Right renal cortex interstitium (tissue), 3 donors: ENCODE measurements at regions not wholly inside any gene's neighbourhood (a gene's known extent, or its start where the extent isn't known, plus 50 kb on each side); places are given as distances from the start of the nearest gene placed in this dataset.

ENCODE experiments used
- DNase-seq, 3 donors: peaks; one replicate each; pipeline ENCODE4 v3.0.0-alpha.2; 2013; ENCODE audit warnings: low read depth in 3 of 3, low spot score in 2 of 3

- DNase-seq: no peak
Observed at GRCh38 chr1:116819081-116819480, 64.9 kb downstream of the CD2 start.

DNA sequence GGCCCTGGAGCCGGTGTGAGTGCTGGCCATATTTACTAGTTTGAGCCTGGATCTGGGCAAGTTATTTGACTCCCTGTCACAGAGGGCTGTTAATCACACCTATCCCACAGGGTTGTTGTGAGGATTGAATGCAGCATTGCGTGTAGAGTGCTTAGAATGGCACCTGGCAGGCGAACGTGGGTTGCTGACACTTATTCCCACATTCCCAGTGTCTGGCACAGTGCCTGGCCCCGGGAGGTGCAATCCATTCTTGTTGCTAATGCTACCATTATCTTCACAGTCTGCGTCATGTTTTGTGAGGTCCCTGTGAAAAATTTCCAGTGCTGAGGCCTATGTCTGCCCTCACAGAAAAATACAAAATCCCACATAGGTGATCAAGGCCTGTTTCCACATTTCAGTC is 66.1 kb downstream of the CD2 start:
- no peak for DNase-seq

- DNase-seq: no peak
Observed at GRCh38 chr1:116821763-116822162, 67.5 kb downstream of the CD2 start.

DNA sequence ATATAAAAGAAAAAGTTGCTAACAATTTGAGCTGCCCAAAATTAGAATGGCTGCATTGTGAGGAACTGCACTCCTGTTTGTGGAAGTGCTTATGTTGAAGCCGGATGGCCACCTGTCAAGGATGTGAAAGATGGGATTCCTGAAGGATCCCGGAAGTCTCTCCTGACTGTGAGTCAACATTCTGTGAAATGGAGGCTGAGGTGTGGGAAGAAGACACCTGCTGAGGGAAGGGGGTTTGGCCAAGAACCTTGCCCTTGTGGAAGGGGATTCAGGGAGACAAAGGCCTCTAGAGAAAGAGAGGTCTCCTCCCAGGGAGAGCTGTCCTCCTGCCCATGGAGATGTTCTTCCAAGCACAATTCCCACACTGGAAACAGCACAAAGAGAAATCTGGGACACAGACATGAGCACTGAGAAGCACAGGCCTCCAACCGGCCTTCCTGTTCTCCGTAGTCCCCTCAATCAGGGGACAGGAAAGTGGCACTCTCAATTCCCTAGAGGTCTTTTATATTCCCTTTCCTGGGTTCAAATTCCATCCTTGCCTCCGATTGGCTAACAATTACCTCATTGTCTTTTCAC is 70.5 kb downstream of the CD2 start:
- no peak for DNase-seq

DNA sequence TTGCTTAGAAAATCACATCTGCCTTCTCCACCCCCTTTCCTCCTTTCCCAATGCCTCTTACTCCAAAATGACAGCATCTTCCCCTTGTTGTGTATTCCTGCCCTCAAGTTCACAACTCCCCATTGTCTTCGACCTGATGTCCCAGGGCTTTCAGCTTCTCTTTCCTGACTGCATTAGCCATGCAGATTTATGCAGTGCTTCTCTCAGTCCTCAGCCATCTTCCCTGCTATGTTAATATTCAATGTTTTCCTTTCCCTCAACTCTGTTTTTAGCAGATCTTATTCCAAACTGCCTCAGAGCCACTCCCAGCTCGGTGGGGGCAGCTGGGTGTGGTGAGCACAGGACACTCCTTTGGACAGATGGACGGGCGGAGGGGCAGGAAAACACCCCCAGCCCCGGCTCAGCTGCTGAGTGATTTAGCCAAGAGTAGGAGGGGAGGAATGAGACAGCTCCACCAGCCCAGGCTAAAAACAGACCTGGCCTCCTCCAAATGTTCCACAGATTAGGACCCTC is 71.0 kb downstream of the CD2 start:
- DNase-seq: peak in 1 of 3 donors; percentile 13

DNA sequence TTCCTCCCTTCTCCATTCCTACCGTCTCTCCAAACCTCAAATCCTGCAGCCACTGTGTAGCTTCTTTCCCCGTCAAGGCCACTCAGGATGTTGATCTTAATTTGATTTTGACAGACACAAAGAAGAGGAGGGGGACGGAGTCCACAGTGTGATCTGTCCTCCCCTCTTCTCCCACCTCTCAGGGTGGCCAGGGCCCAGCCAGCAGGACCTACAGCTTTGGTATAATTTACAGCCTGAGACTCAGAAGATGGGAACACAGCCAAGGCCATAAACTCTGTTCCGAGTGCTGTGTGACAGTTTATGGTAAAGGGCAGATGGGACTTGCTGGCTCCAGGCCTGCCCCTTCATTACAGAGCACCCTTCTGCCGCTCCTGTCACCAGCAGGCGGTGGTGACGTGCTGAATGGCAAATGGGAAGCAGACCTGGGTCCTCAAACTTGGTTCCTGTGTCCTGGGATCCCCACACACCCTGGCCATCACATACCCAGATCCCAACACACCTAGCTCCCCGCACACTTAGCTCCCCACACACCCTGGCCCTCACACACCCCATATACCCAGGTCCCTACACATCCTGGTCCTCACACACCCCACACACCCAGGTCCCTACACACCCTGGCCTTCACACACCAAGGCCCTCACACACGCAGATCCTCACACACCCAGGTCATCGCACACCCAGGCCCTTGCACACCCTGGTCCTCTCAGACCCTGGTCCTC is 71.6 kb downstream of the CD2 start:
- DNase-seq: peak in 1 of 3 donors; percentile 13

GRCh38 chr1:116826818-116827606 is 72.8 kb downstream of the CD2 start:
- no peak for DNase-seq

- DNase-seq: no peak
Observed at GRCh38 chr1:116827607-116828105, 73.4 kb downstream of the CD2 start.

DNA sequence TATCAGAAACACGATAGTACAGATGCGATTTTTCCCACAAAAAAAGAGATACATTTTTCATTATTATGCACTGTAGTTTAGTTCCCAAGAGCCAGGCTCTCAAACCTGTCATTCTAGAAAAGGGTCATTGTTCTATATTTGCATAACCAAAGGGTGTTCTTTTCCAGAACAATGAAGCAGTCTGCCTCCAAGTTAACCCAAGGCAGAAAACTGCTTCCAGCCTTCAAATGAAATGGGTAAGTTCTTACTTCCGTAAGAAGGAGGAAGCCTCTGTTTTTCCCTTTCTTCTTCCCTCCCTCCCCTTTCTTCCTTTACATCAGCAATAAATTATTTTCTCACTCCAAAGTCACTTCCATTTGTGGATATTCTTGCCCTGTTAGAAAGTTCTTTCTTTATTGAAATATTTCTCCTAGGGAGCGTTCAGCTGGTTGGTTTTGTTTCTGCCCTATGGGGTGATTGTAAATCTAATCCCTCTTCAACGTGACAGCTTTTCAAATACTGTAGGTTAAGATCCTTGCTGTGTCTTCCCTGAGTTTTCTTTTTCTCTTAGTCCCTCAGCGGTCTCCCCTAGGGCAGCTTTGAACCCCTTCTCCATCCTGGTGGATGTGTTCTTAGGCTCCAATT is 77.3 kb upstream of the PTGFRN start:
- DNase-seq: no peak

DNA sequence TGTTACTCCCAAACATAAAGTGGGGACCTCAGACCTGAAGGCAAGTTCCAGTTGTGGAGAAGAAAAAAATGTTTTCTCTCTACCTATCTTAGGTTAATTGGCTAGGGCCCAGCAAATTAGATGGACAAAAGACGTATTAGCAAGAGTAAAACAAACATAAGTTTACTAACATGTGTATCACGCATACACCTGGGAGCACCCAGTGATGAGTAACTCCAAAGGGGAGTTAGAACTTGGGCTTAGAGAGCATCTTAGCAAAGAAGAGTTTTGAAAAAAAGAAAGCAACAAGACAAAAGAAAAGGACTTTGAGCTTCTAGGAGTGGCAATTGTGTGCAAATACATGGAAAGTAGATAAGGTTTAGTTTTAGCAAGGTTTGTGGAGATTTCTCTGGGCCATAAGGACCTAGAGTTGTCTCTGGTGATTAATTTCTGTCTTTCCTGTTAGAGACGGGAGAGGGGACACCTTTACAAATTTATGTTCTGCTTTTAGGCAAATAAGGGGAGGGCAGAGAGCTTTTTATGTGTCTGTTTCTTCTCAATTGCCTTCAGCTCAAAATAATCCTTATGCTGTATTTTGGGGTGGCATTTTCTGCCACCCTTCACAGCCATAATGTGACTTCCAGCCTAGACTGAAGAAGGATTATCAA is 76.7 kb upstream of the PTGFRN start:
- DNase-seq: no peak

- DNase-seq: no peak
Observed at GRCh38 chr1:116833718-116834117, 76.0 kb upstream of the PTGFRN start.

DNA sequence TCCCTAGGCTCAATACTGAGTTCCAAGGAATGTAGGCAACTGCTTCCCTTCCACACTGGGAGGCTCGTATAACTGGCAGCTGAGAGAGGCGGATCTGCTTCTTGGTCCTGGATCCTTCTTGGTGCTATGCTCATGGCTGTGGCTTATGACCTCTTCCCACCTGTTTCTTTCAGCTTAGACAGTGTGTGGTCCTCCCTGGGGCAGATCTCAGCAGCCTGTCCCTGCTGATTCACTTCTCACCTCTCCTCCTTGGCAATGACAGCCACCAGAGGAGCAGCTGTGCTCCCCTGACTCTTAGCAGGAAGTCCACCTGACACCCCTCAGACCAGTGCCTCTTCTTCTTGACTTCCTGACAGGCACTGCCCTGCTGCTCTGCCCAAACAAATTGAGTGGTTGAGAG is 75.1 kb upstream of the PTGFRN start:
- DNase-seq: no peak

DNA sequence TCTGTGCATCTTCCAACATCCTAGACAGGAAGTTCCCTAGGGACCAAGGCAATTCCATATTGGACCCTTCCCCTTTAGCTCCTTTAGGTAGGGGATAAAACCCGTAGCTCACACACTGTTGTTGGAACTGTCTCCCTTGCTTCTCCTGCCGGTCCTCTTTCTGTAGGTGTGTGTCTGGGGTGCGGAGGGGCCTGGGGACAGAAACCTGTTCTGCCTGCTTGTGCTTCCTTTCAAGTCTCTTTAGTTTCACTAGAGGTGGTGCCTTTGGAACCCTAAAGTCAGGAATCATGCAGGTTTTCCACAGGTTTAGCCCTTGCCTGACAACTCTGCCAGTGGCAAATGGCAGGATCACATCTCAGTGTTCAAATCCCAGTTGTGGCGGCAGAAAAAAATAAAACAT is 74.6 kb upstream of the PTGFRN start:
- DNase-seq: no peak

DNA sequence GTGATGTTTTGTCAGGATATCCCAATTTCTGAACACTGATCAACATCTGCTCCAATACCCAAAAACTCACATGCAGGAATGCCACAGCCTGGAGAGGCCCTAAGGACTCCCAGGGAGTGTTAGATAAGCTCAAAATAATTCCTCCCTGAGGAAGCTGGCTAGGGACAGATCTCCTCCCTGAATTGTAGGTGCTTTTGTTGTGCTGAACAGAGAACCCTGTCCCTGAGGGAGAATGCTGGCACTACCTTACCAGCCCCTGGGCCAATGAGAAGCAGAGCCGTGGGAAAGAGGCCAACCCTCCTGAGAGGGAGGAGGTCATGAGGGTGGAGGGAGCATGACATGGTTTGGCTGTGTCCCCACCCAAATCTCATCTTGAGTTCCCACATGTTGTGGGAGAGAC is 73.6 kb upstream of the PTGFRN start:
- no peak for DNase-seq

DNA sequence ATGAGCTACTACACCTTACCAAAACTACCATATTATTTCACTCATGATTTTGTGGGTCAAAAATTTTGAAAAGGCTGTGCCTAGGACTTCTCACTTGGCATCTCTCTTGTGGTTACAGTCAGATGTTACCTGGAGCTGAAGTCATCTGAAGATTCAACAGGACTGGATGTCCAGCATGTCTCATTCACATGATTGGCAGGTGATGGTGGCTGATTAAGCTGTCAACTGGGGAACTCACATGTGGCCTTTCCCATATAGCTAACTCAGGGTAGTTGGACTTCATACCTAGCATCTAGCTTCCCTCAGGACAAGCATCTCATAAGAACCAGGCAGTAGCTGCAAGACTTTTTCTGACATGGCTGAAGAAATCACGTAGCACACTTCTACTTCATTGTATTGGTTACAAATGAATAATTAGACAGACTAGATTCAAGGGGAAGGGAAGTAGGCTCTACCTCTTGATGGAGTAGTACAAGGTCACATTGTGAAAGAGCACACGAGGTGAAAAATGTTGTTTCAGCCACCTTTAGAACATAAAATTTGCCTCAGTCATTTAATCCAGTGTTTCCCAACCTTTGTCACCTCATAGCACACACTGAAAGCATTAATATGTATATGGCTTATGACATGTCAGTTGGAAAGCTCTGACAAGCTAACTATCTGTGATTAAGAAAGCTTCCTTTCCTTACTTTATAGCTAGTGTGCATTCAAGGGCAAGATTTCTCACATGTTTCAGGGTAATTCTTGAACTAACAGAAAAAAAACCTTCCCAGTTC is 68.0 kb upstream of the PTGFRN start:
- no peak for DNase-seq

DNA sequence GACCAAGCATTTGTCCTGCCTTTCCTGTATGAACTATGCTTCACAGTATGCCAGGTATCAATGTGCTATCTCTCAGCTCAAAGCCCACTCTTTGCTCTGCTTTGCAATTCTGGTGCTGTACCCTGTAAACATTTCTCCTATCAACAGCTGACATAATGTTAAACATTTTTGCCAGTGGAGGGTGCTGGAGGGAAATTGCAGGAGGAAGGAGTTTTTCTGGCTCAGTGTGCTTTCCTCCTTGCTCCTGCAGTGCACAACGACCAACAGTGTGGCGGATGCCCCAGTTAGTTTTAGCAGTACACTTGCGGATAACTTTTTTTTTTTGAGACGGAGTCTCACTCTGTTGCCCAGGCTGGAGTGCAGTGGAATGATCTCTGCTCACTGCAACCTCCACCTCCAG is 67.1 kb upstream of the PTGFRN start:
- no peak for DNase-seq

- DNase-seq: no peak
Observed at GRCh38 chr1:116844775-116845174, 64.9 kb upstream of the PTGFRN start.

DNA sequence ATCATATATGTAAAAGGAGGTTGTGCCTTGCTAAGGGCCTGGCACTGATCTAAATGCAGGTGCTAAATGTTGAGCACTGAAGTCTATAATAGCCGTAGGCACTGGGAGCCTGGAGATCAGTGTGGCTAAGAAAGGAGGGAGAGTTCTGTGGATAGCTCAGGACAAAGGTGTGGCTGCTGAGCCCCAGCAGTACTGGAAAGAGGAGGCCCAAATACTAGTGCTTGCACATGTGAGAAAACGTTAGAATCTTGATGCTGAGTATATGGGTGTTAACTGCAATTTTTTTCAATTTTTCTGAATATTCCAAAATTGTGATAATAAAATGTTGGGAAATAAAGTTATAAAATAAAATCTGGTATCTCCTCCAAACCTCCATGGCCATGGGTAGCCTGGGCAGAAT is 62.5 kb upstream of the PTGFRN start:
- DNase-seq: no peak

DNA sequence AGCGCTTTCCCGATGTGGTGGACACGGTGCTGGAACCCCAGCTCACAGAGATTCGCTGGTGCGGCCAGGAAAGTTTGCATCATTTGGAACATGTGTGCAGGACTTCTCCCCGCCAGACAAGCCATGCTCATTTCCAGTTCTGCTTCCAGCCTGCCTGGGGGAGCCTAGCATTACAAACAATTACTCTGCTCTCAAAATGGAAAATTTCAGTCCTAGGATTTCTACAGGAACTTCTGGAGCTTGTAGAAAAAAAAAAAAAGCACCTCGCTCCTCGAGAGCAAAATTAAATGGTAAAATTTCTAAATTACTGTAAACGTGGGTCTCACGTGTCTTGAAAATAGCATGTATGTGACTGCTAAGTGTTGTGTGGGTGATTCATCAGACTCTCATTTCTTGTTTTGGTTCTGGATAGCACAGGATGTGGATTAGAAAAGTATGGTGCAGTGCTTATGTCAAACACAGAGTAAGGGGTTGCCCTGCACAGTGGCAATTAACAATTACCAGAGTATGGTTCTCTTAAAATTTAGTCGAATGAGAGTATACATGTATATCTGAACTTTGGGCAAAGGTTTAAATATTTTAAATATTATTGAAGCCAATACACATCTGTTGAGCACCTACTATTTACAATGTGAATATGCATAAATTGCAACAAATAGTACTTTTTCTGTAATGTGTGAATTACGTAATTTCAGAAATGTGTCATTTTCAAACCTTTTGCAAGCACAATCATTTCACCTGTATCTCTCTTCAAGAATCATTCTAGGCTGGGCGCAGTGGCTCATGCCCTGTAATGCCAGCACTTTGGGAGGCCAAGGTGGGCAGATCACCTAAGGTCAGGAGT is 61.8 kb upstream of the PTGFRN start:
- no peak for DNase-seq
